Breast epithelium (tissue), 3 donors: ENCODE measurements at regions not wholly inside any gene's neighbourhood (a gene's known extent, or its start where the extent isn't known, plus 50 kb on each side); places are given as distances from the start of the nearest gene placed in this dataset.

Source experiments
- CTCF ChIP-seq, 3 donors: fragments of 450-650 bp; IDR thresholded peaks; one replicate each; pipeline ENCODE4 v1.5.1; 2016 to 2017; ENCODE audit warnings: antibody characterized with exemption in 3 of 3, mild to moderate bottlenecking in 3 of 3, moderate library complexity in 3 of 3
- POLR2A ChIP-seq: fragments of 450-650 bp; IDR thresholded peaks from one replicate; pipeline ENCODE4 v1.6.1; 2016; ENCODE audit warnings: antibody characterized with exemption, mild to moderate bottlenecking, moderate library complexity
- POLR2AphosphoS5 ChIP-seq, 3 donors: sonication (generic); formaldehyde crosslinking; IDR thresholded peaks; one replicate each; pipeline ENCODE4 v1.6.1; 2017; ENCODE audit warnings: antibody characterized with exemption in 3 of 3

- TF ChIP-seq POLR2A = no peak
- TF ChIP-seq CTCF (IDR thresholded peaks at IDR 0.05) = no peak
- no peak for TF ChIP-seq POLR2AphosphoS5 (IDR thresholded peaks at IDR 0.05)
Observed at GRCh38 chr6:6746333-6746969, 157.9 kb downstream of the LY86 start.
